Liver (tissue), 7 donors: ENCODE measurements at regions not wholly inside any gene's neighbourhood (a gene's known extent, or its start where the extent isn't known, plus 50 kb on each side); places are given as distances from the start of the nearest gene placed in this dataset.

ENCODE experiments used
- DNase-seq: peaks from one replicate; pipeline ENCODE4 v3.0.0-alpha.2; 2017; ENCODE audit warnings: low spot score
- H3K27ac ChIP-seq, 2 donors: one replicate each; pipeline ENCODE4 v1.7.0; 2013; ENCODE audit warnings: inconsistent platforms in 2 of 2, low read length in 2 of 2, control low read depth in 1 of 2, low read depth in 1 of 2, mild to moderate bottlenecking in 1 of 2
- H3K27me3 ChIP-seq, 4 donors: one replicate each; pipeline versions ENCODE4 v1.6.1 to v1.7.0; 2013; ENCODE audit warnings: low read length in 3 of 4, inconsistent platforms in 1 of 4, mild to moderate bottlenecking in 1 of 4, moderate library complexity in 1 of 4; ENCODE audit not compliant: control insufficient read depth in 4 of 4, insufficient read depth in 4 of 4
- H3K36me3 ChIP-seq, 4 donors: one replicate each; pipeline versions ENCODE4 v1.6.1 to v1.7.0; 2013; ENCODE audit warnings: low read length in 3 of 4, mild to moderate bottlenecking in 3 of 4, low read depth in 1 of 4, moderate library complexity in 1 of 4; ENCODE audit not compliant: control insufficient read depth in 4 of 4, insufficient read depth in 3 of 4
- H3K4me1 ChIP-seq, 4 donors: one replicate each; pipeline versions ENCODE4 v1.6.1 to v1.7.0; 2013; ENCODE audit warnings: low read length in 3 of 4, mild to moderate bottlenecking in 3 of 4, moderate library complexity in 1 of 4; ENCODE audit not compliant: control insufficient read depth in 4 of 4, insufficient read depth in 4 of 4
- H3K4me3 ChIP-seq, 3 donors: one replicate each; pipeline versions ENCODE4 v1.6.1 to v1.7.0; 2013; ENCODE audit warnings: low read length in 3 of 3, control low read depth in 1 of 3, low read depth in 1 of 3, mild to moderate bottlenecking in 1 of 3
- H3K9ac ChIP-seq, 2 donors: one replicate each; pipeline ENCODE4 v1.7.0; 2013; ENCODE audit warnings: low read length in 2 of 2, mild to moderate bottlenecking in 2 of 2, moderate library complexity in 2 of 2, control low read depth in 1 of 2, low read depth in 1 of 2
- H3K9me3 ChIP-seq, 4 donors: one replicate each; pipeline versions ENCODE4 v1.6.1 to v1.7.0; 2013; ENCODE audit warnings: low read length in 3 of 4; ENCODE audit not compliant: control insufficient read depth in 4 of 4
- EGR1 ChIP-seq, 2 donors: IDR thresholded peaks; 2 replicates each; pipeline ENCODE4 v1.6.1; 2016 to 2018; ENCODE audit warnings: antibody characterized with exemption in 2 of 2, low read depth in 2 of 2
- JUND ChIP-seq, 2 donors: IDR thresholded peaks; 2 replicates each; pipeline ENCODE4 v1.6.1; 2016; ENCODE audit warnings: antibody characterized with exemption in 2 of 2
- MAX ChIP-seq: IDR thresholded peaks from 2 replicates; pipeline ENCODE4 v1.6.1; 2016; ENCODE audit warnings: antibody characterized with exemption
- RAD21 ChIP-seq, 2 donors: IDR thresholded peaks; 2 replicates each; pipeline ENCODE4 v1.6.1; 2016; ENCODE audit warnings: antibody characterized with exemption in 2 of 2, mild to moderate bottlenecking in 2 of 2
- WGBS: extraction: QIAGEN DNeasy Blood & Tissue Kit; methylation state at CpG from one replicate; pipeline ENCODE4 v1.1.7; 2013; 5-methylcytosine and 5-hydroxymethylcytosine counted together
- donor health status: healthy.
- donor health status: healthy.
- donor health status: healthy.
- donor health status: healthy.

GRCh38 chr2:138447889-138448570 is 53.5 kb upstream of the SPOPL start:
- Histone ChIP-seq H3K9ac (no peak overlapping the region), H3K36me3 (no peaks in the 10 kb centered on the region), H3K4me3 (no peak overlapping the region), H3K27me3 (no peaks in the 10 kb centered on the region), H3K4me1 (no peaks in the 10 kb centered on the region), H3K27ac (no peak overlapping the region), H3K9me3 (no peaks in the 10 kb centered on the region)
- no peak for DNase-seq
- TF ChIP-seq EGR1 (IDR thresholded peaks at IDR 0.05; ENCODE audit: low read depth in 2 of 2), result no peak
- no peak for TF ChIP-seq JUND (IDR thresholded peaks at IDR 0.05)
- no peak for TF ChIP-seq MAX
- no peak for TF ChIP-seq RAD21 (IDR thresholded peaks at IDR 0.05)
- 79% methylated on average over 2 of the region's 2 CpGs for WGBS
